ENCODE measurements at regions not wholly inside any gene's neighbourhood (a gene's known extent, or its start where the extent isn't known, plus 50 kb on each side); places are given as distances from the start of the nearest gene placed in this dataset.

- TF ChIP-seq POLR2A (IDR thresholded peaks at IDR 0.05) (no peak), POLR2AphosphoS5 (IDR thresholded peaks at IDR 0.05) (no peak), CTCF (IDR thresholded peaks at IDR 0.05) (no peak)
Measured at GRCh38 chr6:40232698-40233097, 298.4 kb upstream of the MOCS1 start.
